GM12878 (cell line): ENCODE measurements at regions not wholly inside any gene's neighbourhood (a gene's known extent, or its start where the extent isn't known, plus 50 kb on each side); places are given as distances from the start of the nearest gene placed in this dataset.

Source experiments
- BRCA1 ChIP-seq: IDR thresholded peaks from 2 replicates; pipeline ENCODE4 v1.6.1; 2011; ENCODE audit warnings: low read depth, low read length, improper control_type of control experiment
- HDAC6 ChIP-seq: fragments of 200-600 bp; sonication (generic); IDR thresholded peaks from one replicate; pipeline ENCODE4 v1.8.0; 2017; ENCODE audit warnings: antibody characterized with exemption; ENCODE audit not compliant: unreplicated experiment
- MXI1 ChIP-seq: fragments of 150-350 bp; IDR thresholded peaks from 2 replicates; pipeline ENCODE4 v1.6.1; 2011; ENCODE audit warnings: low read depth, mild to moderate bottlenecking, inconsistent platforms, low read length, improper control_type of control experiment
- NRF1 ChIP-seq: conservative IDR thresholded peaks from 2 replicates; pipeline ENCODE4 v1.6.1; 2011; ENCODE audit warnings: mild to moderate bottlenecking, low read depth, low read length, improper control_type of control experiment
- TCF7 ChIP-seq: IDR thresholded peaks from 2 replicates; pipeline ENCODE4 v1.6.1; 2014; ENCODE audit warnings: antibody characterized with exemption, borderline replicate concordance
- ZNF384 ChIP-seq: IDR thresholded peaks from 2 replicates; pipeline ENCODE4 v1.6.1; 2012; ENCODE audit warnings: low read depth, mild to moderate bottlenecking, low read length, improper control_type of control experiment, borderline replicate concordance
- ZZZ3 ChIP-seq: IDR thresholded peaks from 2 replicates; pipeline ENCODE4 v1.6.1; 2011; ENCODE audit warnings: low read depth; ENCODE audit not compliant: control insufficient read depth, insufficient read length
- TF ChIP-seq, protein P1 (sequence below): IDR thresholded peaks from 2 replicates; pipeline ENCODE4 v1.6.1; 2012; ENCODE audit warnings: low read depth, low read length, improper control_type of control experiment
- TF ChIP-seq, protein P2 (sequence below): fragments of 450-650 bp; IDR thresholded peaks from 2 replicates; pipeline ENCODE4 v1.6.1; 2016; ENCODE audit warnings: mild to moderate bottlenecking, moderate library complexity, borderline replicate concordance
- TF ChIP-seq, protein P3 (sequence below), 3 experiments: IDR thresholded peaks in 2 of 3; conservative IDR thresholded peaks in 1 of 3; 2 replicates each; pipeline ENCODE4 v1.5.1; 2011; ENCODE audit warnings: low read depth in 3 of 3, low read length in 3 of 3, mild to moderate bottlenecking in 3 of 3, control low read depth in 2 of 3, moderate library complexity in 2 of 3, inconsistent platforms in 1 of 3, mixed read lengths in 1 of 3; ENCODE audit not compliant: control insufficient read depth in 2 of 3, insufficient read depth in 1 of 3; ENCODE audit errors: extremely low read depth in 1 of 3

DNA sequence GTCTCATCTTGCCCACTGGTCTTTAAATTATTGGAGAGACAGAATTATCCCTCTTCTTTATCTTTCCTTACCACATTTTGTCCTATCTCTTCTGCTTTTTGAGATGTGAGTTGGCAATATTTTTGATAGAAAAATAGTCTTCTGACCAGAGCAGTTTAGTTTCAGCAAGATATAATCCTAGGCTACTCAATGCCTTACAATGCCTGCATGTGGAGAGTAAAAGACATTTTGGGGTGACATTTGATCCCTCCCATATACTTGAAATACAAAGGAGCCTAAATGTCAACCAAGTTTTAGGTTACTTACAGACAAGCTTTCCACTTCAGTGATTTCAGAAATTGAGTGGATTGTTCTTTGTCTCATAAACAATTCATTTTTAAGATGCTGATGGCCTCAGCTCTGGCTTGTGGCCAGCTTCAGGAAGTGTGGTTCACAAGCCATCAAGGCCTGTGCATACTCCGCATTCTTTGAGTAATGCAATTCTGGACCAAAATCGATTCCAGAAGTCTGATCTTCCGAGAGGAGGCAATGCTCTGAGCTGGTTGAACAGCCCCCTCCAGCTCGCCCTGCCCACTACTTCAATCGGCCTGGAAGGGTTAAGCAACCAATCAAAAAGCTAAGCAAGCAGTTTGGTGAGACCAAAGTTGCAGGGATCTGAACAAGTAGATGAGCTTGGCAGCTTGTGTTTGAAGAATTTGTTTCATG is 274.4 kb downstream of the BLID start:
- TF ChIP-seq ZZZ3: no peak
- TF ChIP-seq NRF1: no peak
- no peak for TF ChIP-seq HDAC6
- TF ChIP-seq, protein P1, sequence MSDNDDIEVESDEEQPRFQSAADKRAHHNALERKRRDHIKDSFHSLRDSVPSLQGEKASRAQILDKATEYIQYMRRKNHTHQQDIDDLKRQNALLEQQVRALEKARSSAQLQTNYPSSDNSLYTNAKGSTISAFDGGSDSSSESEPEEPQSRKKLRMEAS: no peak
- no peak for TF ChIP-seq BRCA1
- TF ChIP-seq, protein P2, sequence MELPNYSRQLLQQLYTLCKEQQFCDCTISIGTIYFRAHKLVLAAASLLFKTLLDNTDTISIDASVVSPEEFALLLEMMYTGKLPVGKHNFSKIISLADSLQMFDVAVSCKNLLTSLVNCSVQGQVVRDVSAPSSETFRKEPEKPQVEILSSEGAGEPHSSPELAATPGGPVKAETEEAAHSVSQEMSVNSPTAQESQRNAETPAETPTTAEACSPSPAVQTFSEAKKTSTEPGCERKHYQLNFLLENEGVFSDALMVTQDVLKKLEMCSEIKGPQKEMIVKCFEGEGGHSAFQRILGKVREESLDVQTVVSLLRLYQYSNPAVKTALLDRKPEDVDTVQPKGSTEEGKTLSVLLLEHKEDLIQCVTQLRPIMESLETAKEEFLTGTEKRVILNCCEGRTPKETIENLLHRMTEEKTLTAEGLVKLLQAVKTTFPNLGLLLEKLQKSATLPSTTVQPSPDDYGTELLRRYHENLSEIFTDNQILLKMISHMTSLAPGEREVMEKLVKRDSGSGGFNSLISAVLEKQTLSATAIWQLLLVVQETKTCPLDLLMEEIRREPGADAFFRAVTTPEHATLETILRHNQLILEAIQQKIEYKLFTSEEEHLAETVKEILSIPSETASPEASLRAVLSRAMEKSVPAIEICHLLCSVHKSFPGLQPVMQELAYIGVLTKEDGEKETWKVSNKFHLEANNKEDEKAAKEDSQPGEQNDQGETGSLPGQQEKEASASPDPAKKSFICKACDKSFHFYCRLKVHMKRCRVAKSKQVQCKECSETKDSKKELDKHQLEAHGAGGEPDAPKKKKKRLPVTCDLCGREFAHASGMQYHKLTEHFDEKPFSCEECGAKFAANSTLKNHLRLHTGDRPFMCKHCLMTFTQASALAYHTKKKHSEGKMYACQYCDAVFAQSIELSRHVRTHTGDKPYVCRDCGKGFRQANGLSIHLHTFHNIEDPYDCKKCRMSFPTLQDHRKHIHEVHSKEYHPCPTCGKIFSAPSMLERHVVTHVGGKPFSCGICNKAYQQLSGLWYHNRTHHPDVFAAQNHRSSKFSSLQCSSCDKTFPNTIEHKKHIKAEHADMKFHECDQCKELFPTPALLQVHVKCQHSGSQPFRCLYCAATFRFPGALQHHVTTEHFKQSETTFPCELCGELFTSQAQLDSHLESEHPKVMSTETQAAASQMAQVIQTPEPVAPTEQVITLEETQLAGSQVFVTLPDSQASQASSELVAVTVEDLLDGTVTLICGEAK: no peak
- TF ChIP-seq MXI1: no peak
- TF ChIP-seq, protein P3, sequence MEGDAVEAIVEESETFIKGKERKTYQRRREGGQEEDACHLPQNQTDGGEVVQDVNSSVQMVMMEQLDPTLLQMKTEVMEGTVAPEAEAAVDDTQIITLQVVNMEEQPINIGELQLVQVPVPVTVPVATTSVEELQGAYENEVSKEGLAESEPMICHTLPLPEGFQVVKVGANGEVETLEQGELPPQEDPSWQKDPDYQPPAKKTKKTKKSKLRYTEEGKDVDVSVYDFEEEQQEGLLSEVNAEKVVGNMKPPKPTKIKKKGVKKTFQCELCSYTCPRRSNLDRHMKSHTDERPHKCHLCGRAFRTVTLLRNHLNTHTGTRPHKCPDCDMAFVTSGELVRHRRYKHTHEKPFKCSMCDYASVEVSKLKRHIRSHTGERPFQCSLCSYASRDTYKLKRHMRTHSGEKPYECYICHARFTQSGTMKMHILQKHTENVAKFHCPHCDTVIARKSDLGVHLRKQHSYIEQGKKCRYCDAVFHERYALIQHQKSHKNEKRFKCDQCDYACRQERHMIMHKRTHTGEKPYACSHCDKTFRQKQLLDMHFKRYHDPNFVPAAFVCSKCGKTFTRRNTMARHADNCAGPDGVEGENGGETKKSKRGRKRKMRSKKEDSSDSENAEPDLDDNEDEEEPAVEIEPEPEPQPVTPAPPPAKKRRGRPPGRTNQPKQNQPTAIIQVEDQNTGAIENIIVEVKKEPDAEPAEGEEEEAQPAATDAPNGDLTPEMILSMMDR (IDR thresholded peaks at IDR 0.05 in 2 of 3, conservative IDR thresholded peaks at IDR 0.05 in 1 of 3; ENCODE audit: control insufficient read depth in 2 of 3, extremely low read depth in 1 of 3, insufficient read depth in 1 of 3, low read depth in 3 of 3, low read length in 3 of 3): no peak
- no peak for TF ChIP-seq ZNF384
- no peak for TF ChIP-seq TCF7
